ENCODE measurements at regions not wholly inside any gene's neighbourhood (a gene's known extent, or its start where the extent isn't known, plus 50 kb on each side); places are given as distances from the start of the nearest gene placed in this dataset.
"Not testable (repeated sequence)": the region's sequence is repeated elsewhere in the genome, so short reads cannot be mapped to it uniquely, and the experiment has no call there.

GRCh38 chrX:92298067-92298466 lies 518.9 kb downstream of the PCDH11X start:
- DNase-seq, result not testable (repeated sequence)

GRCh38 chrX:92333194-92333593 lies 554.0 kb downstream of the PCDH11X start:
- not testable (repeated sequence) for DNase-seq

- DNase-seq, result not testable (repeated sequence)
Observed at GRCh38 chrX:92351065-92351464, 571.9 kb downstream of the PCDH11X start.

GRCh38 chrX:92351511-92351910 lies 572.3 kb downstream of the PCDH11X start:
- no peak for DNase-seq
